HG03039 (cell line): ENCODE measurements at regions not wholly inside any gene's neighbourhood (a gene's known extent, or its start where the extent isn't known, plus 50 kb on each side); places are given as distances from the start of the nearest gene placed in this dataset.

ENCODE experiments used
- ATAC-seq: cut with Tn5 transposase; IDR thresholded peaks from one replicate; pipeline ENCODE4 v1.9.1; 2021; ENCODE audit warnings: mild to moderate bottlenecking, moderate library complexity; ENCODE audit not compliant: unreplicated experiment

DNA sequence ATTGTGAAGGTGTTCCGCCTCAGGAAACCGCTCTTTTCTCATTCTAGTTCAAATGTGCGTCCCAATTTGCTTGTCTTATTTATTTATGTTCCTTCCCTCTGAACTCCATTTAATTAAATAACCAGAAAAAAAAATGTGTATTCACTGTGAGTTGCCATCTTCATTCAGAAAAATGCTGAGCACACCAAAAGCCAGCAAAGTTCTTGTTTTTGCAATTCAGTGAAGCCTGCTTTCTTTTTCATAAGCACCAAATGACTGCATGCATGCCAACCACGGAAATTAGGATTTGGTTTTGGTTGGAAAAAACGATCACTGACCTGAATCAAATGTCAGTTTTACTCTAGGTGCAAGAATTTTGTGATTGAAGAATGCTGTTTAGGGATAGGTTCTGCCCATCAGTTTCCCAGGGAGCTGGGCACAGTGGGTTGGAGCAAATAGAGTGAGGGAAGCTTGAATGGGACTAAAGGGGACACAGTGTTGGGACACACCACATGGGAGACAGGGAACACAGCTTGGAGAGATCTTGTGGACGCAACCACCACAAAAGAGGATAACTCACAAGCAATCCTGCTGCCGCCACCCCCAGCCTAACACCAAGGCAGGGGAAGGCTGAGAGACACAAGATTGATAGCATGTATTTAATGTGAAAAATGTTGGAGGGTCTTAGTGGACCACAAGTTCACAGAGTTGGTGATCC, 183.4 kb upstream of the GALNT2 start:
- ATAC-seq = no peak

DNA sequence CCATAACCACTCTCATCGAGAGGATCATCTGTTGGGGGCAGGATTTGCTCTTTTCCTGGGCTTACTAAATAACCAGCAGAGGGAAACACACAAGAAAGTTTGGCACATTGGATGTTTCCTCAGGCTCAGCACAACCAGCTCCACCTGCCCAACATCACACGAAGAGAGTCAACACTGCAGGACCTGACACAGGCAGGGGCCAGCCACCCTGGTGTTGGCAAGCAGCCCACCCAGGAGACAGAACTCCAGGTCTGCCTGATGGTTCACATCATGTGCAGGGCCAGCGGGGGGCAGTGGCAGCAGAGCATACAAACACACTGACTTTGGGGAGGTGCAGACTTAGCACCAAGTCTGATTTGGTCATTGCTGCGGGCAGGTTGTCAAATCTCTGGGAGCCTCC, 182.3 kb upstream of the GALNT2 start:
- ATAC-seq = no peak

DNA sequence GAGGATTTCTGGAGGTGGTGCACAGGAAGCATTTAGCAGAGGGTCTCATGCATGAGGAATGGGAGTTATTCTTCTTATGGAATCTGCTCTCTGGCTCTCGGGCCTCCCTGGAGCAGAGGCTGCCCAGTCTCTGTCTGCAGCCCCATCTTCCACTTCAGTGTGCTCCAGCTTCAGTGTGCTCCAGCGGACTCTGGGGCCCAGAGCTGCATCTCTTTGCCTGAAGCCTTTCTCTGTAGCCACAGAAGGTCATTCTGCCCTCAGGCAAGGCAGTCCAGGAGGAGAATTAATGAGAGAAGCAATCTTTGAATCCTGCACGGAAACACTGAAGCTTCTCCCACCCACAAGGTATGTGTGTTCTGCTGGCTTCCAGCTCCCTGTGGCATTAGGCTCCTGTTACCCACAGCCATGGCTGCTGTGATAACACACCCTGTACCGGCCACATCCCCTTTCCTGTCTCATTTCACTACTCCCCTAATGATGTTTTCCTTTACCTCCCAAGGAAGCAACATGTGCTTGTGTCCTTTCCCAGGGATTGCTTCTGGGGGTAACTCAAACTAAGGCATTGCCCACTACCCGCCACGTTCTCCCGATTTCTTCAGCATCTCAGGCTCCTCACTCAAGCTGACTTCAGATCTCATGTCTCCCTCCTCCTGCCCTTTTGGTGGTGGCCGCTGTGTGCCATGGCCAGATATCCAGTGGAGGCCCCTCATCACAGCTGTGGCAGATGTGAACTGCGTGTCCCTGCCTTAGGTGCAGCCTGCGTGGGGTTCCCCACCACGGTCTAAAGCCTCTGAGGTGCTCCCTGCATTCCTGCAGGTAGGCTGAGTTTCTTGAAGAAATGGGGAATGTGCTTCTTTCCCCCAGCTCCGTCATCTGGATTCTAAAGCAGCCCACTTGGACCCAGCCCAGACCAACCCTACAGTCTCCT, 181.2 kb upstream of the GALNT2 start:
- no peak for ATAC-seq

DNA sequence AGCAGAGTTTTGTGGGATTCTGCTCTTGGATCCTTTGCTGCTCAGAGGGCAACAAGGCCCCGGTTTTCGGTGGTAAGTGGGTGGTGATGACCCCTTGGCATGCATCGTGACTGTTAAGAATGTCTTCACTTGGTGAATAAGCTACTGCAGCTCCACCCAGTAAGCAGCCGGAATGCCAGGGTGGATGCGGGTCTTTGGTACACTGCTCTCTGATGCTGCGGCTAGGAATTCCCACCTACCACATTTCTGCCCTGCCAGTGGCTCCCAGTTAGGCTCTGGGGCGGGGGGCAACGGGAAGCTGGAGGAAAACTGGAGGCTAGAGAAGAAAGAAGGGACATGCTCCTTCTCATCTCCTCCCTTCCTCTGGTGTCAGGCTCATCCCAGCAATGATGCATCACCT, 180.4 kb upstream of the GALNT2 start:
- no peak for ATAC-seq

DNA sequence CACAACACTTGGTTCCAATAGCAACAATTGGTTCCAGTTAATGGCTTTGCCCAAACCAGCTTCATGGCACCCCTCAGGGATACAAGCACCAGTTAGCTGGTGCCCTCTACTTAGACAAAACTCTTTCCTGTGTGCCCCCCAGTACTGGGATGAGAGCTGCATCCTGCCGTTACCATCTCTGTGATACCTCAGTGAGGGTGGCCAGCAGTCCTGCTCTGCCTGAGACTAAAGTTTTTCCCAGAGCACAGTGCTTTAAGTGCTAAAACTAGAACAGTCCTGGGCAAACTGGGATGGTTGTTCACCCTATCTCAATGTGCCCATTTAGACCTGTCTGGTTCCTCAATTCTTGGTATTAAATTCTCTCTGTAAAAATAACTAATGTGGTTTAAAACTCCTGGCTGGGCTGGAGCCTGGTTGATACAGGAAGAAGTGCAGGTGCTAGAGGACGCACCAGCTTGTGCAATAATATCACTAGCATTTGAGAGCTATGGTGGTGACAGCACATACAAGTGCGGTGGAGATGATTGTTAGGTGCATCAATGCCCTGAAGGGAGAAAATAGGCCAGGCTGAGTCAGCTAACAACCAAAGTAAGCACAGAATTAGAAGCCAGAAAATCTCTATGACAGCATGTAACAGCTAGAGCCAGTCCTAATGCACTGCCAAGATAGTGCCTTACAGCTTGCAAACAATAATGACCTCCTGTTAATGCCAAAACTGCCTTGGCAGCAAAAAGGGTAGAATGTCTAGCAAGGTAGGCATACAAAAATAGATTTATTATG, 179.8 kb upstream of the GALNT2 start:
- no peak for ATAC-seq

DNA sequence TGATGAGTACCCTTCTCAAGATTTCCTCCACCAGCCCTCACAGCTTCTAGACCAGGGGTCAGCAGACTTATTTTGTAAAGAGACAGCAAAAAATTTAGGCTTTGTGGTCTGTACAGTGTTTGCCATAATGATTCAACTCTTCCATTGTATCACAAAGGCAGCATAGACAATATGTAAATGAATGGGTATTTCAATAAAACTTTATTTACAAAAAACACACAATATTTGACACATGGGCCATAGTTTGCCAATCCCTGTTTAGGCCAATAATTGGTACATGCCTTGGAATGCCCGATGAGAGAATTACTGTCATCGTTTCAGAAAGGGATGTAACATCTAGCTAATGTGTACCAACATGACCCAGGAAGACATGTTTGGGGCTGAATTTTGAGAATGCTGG, 178.9 kb upstream of the GALNT2 start:
- no peak for ATAC-seq

DNA sequence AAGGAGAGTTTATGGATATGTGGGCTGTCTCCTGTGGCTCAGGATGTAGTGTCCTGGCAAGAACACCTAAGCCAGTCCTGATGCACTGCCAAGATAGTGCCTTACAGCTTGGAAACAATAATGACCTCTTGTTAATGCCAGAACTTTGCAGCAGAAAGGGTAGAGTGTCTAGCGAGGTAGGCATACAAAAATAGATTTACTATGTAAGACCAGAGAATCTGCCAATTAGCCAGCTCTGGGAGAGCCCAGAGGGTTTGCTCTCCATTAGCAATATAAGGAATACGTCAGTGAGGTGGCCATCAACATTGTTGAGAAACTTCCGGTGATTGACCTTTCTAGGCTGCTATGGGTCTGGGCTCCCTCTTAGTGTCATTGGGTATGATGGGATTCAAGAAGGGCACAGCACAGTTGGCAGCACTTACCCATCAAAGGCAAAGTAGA, 178.5 kb upstream of the GALNT2 start:
- ATAC-seq = no peak

DNA sequence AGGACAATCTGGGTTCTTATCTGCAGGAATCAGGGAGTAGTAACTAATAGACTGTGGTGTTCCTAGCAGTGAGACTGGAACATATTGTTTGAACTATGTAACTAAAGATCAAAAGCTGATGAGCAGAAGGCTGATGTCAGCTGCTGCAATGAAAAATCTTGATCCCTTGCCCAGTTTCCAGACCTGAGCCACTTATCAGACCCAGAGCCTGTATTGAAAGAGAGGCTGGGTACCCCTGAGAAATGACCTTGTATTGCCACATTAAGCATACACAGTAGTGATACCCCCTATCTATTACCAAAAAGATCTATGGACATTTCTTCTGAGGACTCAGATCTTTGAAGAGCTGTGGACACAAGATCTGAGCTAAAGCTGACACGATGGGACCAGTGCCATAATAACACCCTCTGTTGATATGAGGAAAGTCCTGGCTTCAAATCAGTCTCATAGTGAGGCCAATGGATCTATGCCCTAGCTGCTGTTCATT, 178.0 kb upstream of the GALNT2 start:
- no peak for ATAC-seq

DNA sequence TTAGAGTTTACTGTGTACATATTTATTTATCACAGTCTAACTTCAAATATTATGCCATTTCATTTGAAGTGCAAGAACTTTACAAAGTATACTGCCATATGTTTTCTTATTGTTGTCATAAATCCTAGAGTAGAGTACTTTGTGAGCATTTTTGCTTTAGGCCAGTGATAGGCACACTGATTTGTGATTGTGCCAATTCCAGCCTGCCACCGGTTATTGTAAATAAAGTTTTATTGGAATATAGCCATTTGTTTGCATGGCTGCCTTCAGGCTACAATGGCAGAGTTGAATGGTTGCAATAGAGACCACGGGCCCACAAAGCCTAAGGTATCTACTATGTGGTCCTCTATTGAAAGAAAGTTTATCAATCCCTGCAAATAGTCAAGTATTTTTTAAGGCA, 175.8 kb upstream of the GALNT2 start:
- no peak for ATAC-seq

DNA sequence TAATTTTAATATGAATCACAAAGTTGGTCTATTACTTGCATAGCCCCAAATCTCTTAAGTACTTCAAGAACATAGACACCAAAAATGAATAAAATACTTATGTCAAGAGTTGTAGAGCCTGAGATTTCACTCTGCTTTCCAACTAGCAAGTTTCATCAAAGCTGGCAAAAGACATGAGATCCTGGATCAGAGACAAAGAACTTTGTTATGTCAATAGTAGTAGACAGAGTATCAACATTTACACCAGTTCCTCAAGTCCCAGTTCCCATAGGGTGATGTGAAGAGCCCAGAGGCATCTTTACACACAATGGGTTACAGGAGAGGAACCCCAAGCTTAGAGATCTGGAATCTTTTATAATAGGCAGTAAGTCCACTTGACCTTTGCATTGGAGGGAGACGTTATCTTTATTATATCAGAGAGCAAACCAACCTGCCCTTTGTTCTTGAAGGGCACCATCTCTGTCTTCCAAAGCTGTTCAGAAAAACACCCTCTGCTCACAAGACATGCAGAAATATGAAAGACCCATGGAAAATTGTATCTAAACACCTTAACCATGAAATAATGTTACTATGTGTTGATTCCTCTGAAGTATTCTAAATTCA, 174.4 kb upstream of the GALNT2 start:
- no peak for ATAC-seq

DNA sequence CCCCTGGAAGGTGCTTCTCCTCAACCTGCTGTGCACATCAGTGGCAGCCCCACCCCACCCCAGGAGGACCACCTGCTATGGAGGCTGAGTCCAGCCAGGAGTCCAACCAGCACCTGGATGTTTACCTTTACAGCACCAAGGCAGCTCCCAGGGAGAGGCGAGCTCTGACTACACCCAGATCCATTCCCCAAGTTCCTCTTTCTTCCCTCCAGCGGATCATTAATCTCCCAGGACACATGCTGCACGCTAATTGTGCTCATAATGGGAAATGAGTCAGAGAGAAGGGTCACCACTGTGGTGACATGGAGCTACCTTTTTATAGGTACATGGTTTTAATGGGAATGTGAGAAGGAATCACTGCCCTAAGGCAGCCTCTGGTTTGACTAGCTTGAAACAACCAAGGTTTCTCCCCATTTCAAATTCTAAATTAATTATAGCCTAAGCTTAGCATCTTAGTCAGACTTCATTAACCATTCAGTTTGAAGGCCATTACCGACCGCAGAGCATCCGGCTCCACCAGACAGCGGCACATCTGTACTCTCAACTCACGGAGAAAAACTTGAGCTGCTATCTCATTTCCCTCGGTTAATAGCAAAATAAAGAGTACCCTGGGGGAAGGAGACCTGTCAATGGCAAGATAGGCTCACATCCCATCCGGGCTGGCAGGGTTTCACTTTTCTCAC, 173.1 kb upstream of the GALNT2 start:
- ATAC-seq = no peak

DNA sequence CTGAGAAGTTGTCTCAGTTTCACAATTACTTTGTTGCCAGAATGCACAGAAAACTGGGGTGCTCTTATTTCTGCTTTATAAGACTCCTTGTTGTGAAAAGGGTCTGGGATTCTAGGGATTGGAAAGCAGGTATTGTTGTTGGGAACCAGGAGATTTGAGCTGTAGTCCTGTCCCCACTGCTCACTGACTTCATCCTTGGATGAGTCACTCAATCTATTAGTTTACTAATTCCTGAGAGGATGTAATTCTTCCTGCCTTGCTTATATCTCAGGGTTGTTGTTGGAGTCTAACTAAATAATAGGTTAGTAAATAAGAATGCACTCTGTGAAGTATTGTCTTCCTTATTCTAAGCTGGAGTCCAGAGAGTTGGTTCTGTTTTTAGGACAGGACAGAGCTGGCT, 172.5 kb upstream of the GALNT2 start:
- ATAC-seq = no peak

DNA sequence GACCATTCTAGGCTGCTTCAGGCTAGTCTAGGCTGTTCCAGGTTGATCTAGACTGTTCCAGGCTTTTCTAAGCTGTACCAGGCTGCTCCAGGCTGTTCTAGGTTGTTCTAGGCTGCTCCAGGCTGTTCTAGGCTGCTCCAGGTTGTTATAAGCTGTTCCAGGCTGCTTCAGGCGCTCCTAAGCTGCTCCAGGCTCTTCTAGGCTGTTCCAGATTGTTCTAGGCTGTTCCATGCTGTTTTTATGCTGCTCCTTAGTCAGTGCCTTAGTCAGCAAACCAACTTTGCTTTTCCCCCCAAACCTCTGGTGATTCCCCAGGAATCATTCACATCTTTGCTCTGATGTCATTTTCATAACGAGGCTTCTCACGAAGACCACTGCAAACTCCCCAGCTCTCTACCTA, 171.4 kb upstream of the GALNT2 start:
- no peak for ATAC-seq

DNA sequence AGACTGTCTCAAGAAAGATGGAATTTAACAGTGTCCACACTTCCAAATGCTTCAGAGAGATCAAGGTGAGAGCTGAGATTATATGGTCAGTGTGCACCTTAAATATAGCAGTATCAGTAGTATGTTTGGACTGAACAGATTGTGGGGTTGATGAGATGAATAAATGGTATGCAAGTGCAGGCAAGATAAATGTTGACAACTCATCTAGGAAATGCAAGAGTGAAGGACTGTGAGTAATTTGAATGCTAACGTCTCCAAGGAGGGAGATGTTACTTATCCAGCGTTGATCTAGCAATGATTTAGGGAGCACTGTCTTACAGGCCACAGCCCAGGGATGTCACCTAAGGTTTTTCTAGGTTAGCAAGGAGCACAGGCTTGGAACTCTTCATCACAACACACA, 170.7 kb upstream of the GALNT2 start:
- ATAC-seq = no peak

DNA sequence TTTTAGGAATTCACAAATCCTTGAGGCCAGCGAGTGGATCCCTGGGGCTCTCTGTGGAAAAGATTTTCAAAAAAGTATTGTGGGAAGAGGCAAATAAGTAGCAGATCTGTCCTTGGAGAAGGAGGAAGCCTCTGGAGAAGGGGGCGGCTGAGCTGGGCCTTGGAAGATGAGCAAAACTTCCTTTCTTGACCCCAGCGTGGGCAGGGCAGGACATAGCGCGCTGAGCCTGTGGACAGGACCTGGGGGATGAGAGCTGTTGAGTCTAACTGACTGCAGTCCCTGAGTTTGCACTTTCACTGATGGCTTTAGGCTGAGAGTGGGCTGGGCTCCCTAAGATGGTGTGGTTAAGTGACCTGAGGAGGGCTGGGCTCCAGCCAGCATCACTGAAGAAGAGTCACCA, 170.2 kb upstream of the GALNT2 start:
- ATAC-seq = no peak

DNA sequence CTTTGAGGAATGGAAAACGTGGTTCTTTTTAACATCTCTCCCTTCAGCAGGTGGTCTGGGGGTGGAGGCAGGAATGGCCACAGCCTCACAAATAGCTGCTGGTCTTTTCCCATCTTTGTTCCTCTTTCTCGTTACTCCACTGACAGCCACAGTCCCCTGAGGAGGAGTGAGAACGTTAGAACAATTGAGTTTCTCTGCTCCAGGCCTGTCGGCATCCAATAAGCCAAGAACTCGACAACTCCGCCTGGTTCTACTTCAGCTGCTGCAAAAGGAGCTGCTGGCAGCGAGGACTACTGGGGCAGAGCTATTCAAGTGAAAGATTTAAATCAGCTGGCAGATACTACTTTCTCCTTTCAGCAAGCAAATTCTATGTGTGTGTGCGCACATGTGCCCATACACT, 169.5 kb upstream of the GALNT2 start:
- ATAC-seq = no peak

DNA sequence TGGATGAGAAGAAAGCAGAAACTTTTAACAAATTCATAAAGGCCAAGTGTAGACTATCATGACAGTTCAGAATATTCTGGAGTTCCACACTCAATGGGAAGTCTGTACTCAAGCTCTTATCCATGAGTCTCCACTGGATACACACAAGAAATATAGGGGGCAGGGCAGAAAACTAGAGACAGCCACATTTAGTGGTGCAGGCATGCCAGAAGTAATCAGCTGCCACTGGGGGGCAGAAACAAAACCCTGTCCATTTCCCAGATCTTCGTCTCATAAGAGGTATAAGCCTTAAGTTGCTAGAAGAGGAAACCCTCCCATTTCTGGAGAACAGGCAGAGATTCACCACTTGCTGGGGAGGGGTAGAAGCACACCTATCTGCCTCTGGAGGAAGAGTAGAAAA, 166.8 kb upstream of the GALNT2 start:
- ATAC-seq = no peak

DNA sequence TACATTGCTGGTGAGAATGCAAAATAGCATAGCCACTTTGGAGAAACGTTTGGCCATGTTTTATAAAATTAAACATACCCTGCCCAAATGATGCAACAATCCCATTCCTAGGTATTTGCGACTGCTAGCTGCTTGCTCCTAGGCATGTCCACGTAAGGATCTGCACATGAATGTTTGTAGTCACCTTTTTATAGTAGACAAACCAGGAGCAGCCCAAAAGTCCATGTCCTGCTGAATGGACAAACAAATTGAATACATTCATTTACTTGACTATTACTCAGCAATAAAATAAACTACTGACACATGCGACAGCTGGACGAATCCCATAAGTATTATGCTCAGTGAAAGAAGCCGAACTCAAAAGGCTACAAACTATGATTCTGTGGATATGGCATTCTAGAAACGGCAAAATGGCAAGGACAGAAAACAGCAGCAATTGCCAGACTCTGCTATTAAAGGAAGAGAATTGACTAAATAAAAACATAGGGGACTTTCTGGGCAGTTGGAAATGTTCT, 161.9 kb upstream of the GALNT2 start:
- no peak for ATAC-seq

DNA sequence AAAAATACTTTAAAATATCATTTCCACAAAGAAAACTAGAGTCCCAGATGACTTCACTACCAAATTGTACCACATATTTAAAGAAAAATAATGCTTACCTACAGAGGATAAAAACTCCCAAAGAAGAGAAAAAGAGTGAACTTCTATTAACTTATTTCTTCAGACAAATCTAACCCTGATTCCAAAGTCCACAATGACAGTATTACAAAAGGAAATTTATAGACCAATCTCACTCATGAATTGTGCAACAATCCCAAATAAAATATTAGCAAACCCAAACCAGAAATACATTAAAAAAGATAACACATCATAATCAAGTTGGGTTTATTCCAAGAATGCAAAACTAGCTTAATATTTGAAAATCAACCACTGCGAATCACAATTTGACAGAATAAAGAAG, 161.4 kb upstream of the GALNT2 start:
- ATAC-seq = no peak
